GM12801 (cell line): ENCODE measurements at regions not wholly inside any gene's neighbourhood (a gene's known extent, or its start where the extent isn't known, plus 50 kb on each side); places are given as distances from the start of the nearest gene placed in this dataset.

Experiments used
- CTCF ChIP-seq: IDR thresholded peaks from one replicate; pipeline ENCODE4 v1.5.1; 2011; ENCODE audit warnings: control low read depth; ENCODE audit not compliant: insufficient read length; ENCODE audit errors: extremely low read depth

GRCh38 chr20:57930351-57930750, 220.5 kb upstream of the PMEPA1 start:
- TF ChIP-seq CTCF: no peak

GRCh38 chr20:57928181-57928967, 218.6 kb upstream of the PMEPA1 start:
- no peak for TF ChIP-seq CTCF

GRCh38 chr20:57927376-57927775, 217.6 kb upstream of the PMEPA1 start:
- TF ChIP-seq CTCF: no peak

GRCh38 chr20:57922706-57923105, 212.9 kb upstream of the PMEPA1 start:
- no peak for TF ChIP-seq CTCF

- no peak for TF ChIP-seq CTCF
Observed at GRCh38 chr20:57922083-57922482, 212.3 kb upstream of the PMEPA1 start.

- no peak for TF ChIP-seq CTCF
Observed at GRCh38 chr20:57921676-57922075, 211.9 kb upstream of the PMEPA1 start.

GRCh38 chr20:57920971-57921370, 211.2 kb upstream of the PMEPA1 start:
- no peak for TF ChIP-seq CTCF
